GM12864 (cell line): ENCODE measurements at regions not wholly inside any gene's neighbourhood (a gene's known extent, or its start where the extent isn't known, plus 50 kb on each side); places are given as distances from the start of the nearest gene placed in this dataset.

Source experiments
- DNase-seq: peaks from one replicate; pipeline ENCODE4 v3.0.0-alpha.2; 2011; ENCODE audit warnings: low read depth
- H3K4me3 ChIP-seq: 2 replicates; pipeline ENCODE4 v1.5.1; 2011; ENCODE audit warnings: mild to moderate bottlenecking, low read depth, low read length, control low read depth
- CTCF ChIP-seq: IDR thresholded peaks from 2 replicates; pipeline ENCODE4 v1.5.1; 2011; ENCODE audit warnings: low read depth, mild to moderate bottlenecking, moderate library complexity, low read length, control low read depth, inconsistent platforms; ENCODE audit errors: missing control alignments

GRCh38 chr4:33551244-33551643 lies 2693.1 kb downstream of the ARAP2 start:
- no peak for DNase-seq
- no peak for TF ChIP-seq CTCF
- no peak overlapping the region for H3K4me3 ChIP-seq

DNA sequence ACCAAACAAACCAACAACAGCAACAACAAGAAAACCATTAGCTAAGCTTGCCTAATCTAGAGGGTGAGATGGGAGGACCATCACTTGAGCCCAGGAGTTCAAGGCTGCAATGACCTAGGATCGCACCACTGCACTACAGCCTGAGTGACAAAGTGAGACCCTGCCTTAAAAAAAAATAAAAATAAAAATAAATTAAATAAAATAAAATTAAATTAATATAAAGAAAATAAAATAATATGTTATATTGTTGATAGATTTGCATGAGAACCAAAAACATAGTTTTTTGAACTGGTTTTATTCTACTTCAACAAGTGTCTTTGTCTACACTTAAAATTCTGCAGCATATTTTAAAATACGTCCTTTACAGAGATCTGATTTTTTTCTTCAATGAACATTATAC lies 2683.1 kb downstream of the ARAP2 start:
- TF ChIP-seq CTCF: no peak
- no peak for DNase-seq
- no peak overlapping the region for H3K4me3 ChIP-seq

- DNase-seq: no peak
- TF ChIP-seq CTCF: no peak
- H3K4me3 ChIP-seq: no peak overlapping the region
These were observed 2677.7 kb downstream of the ARAP2 start for GRCh38 chr4:33566649-33567048.

DNA sequence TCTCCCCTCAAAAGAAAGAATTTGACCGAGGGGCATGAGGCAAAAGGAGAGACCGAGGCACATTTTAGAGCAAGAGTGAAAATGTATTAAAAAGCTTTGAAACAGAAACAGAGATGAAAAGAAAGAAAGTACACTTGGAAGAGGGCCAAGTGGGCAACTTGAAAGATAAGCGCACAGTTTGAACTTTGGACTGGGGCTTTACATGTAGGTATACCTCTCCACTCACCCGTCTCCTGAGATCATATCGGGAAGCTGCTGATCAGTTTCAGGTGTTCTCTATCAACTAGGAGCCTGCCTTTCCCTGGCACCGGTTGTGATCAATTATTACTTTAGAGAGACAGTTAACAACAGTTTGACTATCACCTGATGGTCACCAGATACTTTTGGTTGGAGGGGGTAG lies 2666.5 kb downstream of the ARAP2 start:
- no peak for TF ChIP-seq CTCF
- no peak for DNase-seq
- no peak overlapping the region for H3K4me3 ChIP-seq

DNA sequence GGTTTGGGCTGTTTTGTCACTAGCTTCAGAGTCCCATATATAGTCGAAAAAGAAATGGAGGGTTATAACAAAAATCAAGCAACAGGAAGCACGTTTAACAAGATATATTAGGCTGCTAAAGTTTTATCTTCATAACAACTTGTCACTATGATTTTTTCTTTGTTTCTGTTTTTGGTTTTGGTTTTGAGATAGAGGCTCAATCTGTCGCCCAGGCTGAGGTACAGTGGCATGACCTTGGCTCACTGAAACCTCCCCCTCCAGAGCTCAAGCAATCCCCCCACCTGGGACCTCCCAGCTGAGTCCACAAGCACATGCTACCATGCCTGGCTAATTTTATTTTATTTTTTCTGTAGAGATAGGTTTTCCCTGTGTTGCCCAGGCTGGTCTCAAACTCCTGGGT lies 2664.4 kb downstream of the ARAP2 start:
- TF ChIP-seq CTCF: no peak
- H3K4me3 ChIP-seq: no peak overlapping the region
- DNase-seq: no peak

DNA sequence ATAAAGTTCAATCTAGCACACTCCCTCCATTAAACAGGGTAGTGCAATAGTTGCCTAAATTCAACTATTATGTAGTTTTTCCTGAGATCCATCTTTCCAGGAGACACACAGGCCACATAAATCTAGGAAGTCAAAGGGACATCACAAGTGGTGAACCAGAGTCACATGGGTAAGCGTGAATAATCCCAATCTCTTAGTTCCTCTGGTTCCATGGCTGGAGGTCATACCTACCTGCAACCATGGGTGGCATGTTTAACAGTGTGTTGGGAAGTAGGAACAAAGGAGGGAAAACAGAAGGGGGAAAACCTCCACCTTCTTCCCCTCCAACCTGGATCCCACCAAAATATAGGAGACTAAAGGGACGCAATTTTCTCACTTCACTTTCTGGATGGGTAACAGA lies 2651.6 kb downstream of the ARAP2 start:
- no peak for DNase-seq
- no peak overlapping the region for H3K4me3 ChIP-seq
- no peak for TF ChIP-seq CTCF

- no peak overlapping the region for H3K4me3 ChIP-seq
- no peak for DNase-seq
- TF ChIP-seq CTCF: no peak
These were observed 2637.4 kb downstream of the ARAP2 start for GRCh38 chr4:33606951-33607350.
